ENCODE measurements at regions not wholly inside any gene's neighbourhood (a gene's known extent, or its start where the extent isn't known, plus 50 kb on each side); places are given as distances from the start of the nearest gene placed in this dataset.
"Not testable (repeated sequence)": the region's sequence is repeated elsewhere in the genome, so short reads cannot be mapped to it uniquely, and the experiment has no call there.

DNA sequence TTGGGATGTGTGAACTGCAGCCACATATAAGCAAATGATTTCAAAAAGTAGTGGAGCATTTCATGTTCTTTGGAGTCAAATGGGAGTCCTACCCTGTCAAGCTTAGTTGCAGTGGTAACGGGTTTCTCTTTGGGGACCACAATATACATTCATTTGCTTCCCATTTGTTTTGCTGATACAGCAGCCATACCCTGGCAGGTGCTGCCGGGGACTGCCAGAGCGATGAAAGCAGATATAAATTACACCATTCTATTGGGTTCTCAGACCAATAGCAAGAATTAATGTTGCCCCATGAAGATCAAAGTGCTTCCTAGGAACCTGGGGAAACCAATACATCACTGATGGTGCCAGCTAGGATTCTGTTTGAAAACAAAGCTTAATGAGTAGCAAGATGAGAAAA is 1621.5 kb upstream of the FLRT2 start:
- H3K36me3 ChIP-seq (ENCODE audit: control insufficient read depth, insufficient read depth, low read length): no peaks in the 10 kb centered on the region
- no peaks in the 10 kb centered on the region for H3K27me3 ChIP-seq (replicated peaks; ENCODE audit: control insufficient read depth, insufficient read depth, low read length)
- H3K4me3 ChIP-seq (replicated peaks; ENCODE audit: low read depth, low read length): no peak overlapping the region
- no peak for DNase-seq (ENCODE audit: extremely low read depth, insufficient read length)
- TF ChIP-seq, protein P1, sequence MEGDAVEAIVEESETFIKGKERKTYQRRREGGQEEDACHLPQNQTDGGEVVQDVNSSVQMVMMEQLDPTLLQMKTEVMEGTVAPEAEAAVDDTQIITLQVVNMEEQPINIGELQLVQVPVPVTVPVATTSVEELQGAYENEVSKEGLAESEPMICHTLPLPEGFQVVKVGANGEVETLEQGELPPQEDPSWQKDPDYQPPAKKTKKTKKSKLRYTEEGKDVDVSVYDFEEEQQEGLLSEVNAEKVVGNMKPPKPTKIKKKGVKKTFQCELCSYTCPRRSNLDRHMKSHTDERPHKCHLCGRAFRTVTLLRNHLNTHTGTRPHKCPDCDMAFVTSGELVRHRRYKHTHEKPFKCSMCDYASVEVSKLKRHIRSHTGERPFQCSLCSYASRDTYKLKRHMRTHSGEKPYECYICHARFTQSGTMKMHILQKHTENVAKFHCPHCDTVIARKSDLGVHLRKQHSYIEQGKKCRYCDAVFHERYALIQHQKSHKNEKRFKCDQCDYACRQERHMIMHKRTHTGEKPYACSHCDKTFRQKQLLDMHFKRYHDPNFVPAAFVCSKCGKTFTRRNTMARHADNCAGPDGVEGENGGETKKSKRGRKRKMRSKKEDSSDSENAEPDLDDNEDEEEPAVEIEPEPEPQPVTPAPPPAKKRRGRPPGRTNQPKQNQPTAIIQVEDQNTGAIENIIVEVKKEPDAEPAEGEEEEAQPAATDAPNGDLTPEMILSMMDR (IDR thresholded peaks at IDR 0.05; ENCODE audit: insufficient read depth, low read length, poor library complexity, severe bottlenecking): no peak

DNA sequence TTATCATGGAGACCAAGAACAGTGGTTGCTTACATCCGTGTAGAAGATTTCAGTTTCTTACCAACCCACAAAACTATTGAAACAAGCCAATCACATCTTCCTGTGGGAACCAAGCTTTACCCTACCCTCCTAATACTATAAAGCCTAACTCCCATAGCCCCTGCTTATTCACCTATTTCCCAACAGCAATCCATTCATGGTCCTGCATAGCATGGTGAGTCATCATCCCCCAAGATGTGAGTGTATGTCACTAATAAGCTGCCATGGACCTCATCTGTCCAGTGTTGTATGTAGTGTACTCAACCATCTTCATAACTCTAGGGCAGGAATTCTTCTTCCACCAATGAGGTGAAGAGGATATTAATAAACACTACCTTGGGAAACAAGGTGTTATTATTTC is 1620.4 kb upstream of the FLRT2 start:
- TF ChIP-seq, protein P1 (IDR thresholded peaks at IDR 0.05; ENCODE audit: insufficient read depth, low read length, poor library complexity, severe bottlenecking): no peak
- no peak for DNase-seq (ENCODE audit: extremely low read depth, insufficient read length)
- no peaks in the 10 kb centered on the region for H3K27me3 ChIP-seq (replicated peaks; ENCODE audit: control insufficient read depth, insufficient read depth, low read length)
- no peak overlapping the region for H3K4me3 ChIP-seq (replicated peaks; ENCODE audit: low read depth, low read length)
- H3K36me3 ChIP-seq (ENCODE audit: control insufficient read depth, insufficient read depth, low read length): no peaks in the 10 kb centered on the region

DNA sequence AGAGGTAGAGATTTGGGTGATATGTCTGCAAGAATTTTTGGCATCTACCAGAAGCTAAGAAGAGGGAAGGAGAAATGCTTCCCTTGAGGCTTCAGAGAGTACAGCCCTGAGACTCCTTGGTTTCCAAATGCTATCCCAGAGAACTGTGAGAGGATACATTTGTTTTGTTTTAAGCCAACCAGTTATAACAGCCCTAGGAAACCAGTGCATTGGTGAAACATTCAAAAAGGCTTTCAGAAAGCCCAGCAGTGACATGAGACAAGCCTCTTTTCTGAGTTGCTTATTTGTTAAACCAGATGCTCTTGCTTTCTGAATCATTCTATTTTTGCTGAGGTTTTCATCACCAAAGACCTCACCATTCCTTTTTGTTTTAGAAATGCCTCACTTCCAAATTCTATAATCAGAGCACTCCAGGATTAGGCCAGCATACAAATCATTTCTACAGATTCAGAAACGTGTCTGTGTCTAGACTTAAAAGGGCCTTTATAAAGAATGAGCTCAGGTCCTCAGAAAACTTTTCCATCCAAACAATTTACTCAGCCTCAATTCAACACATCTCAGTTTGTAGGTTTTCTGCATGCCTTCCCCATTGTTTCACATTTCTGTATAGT is 1617.8 kb upstream of the FLRT2 start:
- H3K4me3 ChIP-seq (replicated peaks; ENCODE audit: low read depth, low read length): no peak overlapping the region
- H3K36me3 ChIP-seq (ENCODE audit: control insufficient read depth, insufficient read depth, low read length): no peaks in the 10 kb centered on the region
- H3K27me3 ChIP-seq (replicated peaks; ENCODE audit: control insufficient read depth, insufficient read depth, low read length): no peaks in the 10 kb centered on the region
- TF ChIP-seq, protein P1 (IDR thresholded peaks at IDR 0.05; ENCODE audit: insufficient read depth, low read length, poor library complexity, severe bottlenecking): no peak
- no peak for DNase-seq (ENCODE audit: extremely low read depth, insufficient read length)

DNA sequence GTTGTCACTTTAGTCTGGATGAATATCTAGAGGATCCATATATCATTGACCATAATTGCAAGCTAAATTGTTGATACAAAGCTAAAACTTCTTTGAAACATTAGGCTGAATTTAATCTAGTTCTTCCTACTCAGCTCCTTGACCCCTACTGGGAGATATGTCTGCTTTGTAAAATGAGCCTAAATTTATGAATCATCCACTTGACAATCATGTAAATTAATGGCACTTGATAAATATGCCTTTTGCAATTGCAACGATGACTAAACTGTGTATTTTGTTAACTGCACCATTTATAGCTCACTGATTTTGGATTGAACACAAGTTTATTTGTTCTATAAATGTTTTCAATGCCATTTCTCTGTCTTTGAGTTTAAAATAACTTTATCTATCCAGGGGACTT is 1616.5 kb upstream of the FLRT2 start:
- DNase-seq (ENCODE audit: extremely low read depth, insufficient read length): no peak
- TF ChIP-seq, protein P1 (IDR thresholded peaks at IDR 0.05; ENCODE audit: insufficient read depth, low read length, poor library complexity, severe bottlenecking): no peak
- Histone ChIP-seq H3K36me3 (ENCODE audit: control insufficient read depth, insufficient read depth, low read length) (no peaks in the 10 kb centered on the region), H3K27me3 (replicated peaks; ENCODE audit: control insufficient read depth, insufficient read depth, low read length) (no peaks in the 10 kb centered on the region), H3K4me3 (replicated peaks; ENCODE audit: low read depth, low read length) (no peak overlapping the region)

DNA sequence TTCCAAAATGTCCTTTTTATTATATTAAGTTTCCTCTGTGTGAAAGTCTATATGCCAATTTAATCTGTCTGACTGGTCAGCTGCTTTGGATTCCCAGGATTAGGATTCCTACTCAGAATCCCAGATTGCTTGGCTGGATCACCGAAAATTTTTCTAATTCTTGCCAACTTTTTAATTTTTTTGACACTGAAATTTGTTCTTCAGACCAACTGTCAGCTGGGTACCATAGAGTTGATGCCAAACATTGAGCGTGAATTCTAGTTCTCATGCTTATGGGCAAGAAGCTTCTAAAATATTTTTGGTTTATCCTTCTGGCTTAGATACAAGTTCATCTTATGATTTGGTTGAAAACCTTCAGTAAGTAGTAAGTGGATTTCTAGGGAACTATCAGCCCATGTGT is 1611.4 kb upstream of the FLRT2 start:
- Histone ChIP-seq H3K36me3 (ENCODE audit: control insufficient read depth, insufficient read depth, low read length) (no peaks in the 10 kb centered on the region), H3K27me3 (replicated peaks; ENCODE audit: control insufficient read depth, insufficient read depth, low read length) (no peaks in the 10 kb centered on the region), H3K4me3 (replicated peaks; ENCODE audit: low read depth, low read length) (no peak overlapping the region)
- TF ChIP-seq, protein P1 (IDR thresholded peaks at IDR 0.05; ENCODE audit: insufficient read depth, low read length, poor library complexity, severe bottlenecking): no peak
- no peak for DNase-seq (ENCODE audit: extremely low read depth, insufficient read length)

DNA sequence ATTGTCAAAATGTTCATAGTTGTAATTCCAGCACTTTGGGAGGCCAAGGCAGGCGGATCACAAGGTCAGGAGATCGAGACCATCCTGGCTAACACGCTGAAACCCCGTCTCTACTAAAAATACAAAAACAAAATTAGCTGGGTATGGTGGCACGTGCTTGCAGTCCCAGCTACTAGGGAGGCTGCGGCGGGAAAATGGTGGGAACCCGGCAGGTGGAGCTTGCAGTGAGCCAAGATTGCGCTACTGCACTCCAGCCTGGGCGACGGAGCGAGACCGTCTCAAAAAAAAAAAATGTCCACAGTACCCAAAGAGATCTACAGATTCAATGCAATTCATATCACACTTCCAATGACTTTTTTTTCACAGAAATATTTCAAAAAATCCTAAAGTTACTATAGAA is 1610.3 kb upstream of the FLRT2 start:
- DNase-seq (ENCODE audit: extremely low read depth, insufficient read length); H3K36me3 ChIP-seq (ENCODE audit: control insufficient read depth, insufficient read depth, low read length); H3K4me3 ChIP-seq (replicated peaks; ENCODE audit: low read depth, low read length); H3K27me3 ChIP-seq (replicated peaks; ENCODE audit: control insufficient read depth, insufficient read depth, low read length): not testable (repeated sequence)
